B cell (primary cell): ENCODE measurements at regions not wholly inside any gene's neighbourhood (a gene's known extent, or its start where the extent isn't known, plus 50 kb on each side); places are given as distances from the start of the nearest gene placed in this dataset.

ENCODE experiments used
- ATAC-seq: fragments of 200-7000 bp; cut with Tn5 transposase; one replicate; pipeline ENCODE4 v1.10.0; 2021; ENCODE audit warnings: low read depth, mild to moderate bottlenecking, moderate number of reproducible peaks, moderate library complexity
- CTCF ChIA-PET: fragments of 350-600 bp; sonication (Branson Sonifier 250); formaldehyde crosslinking; loops from one replicate; lab custom pipeline; 2021; ENCODE audit warnings: antibody characterized with exemption, inconsistent platforms; lab: Charles Lee
- POLR2A ChIA-PET: fragments of 350-600 bp; sonication (Branson Sonifier 250); formaldehyde crosslinking; loops from one replicate; lab custom pipeline; 2021; ENCODE audit warnings: antibody characterized with exemption; lab: Charles Lee
- DNase-seq: peaks from one replicate; pipeline ENCODE4 v3.0.0; 2013
- H2AFZ ChIP-seq: 2 replicates; pipeline ENCODE4 v1.6.1; 2012; ENCODE audit warnings: mild to moderate bottlenecking, low read depth, low read length; ENCODE audit not compliant: insufficient read depth, poor library complexity, severe bottlenecking
- H3K27ac ChIP-seq, 2 donors: 1 replicate in 1 of 2; 2 replicates in 1 of 2; pipeline ENCODE4 v1.5.1; 2012 to 2013; ENCODE audit warnings: low read length in 2 of 2, mild to moderate bottlenecking in 2 of 2, moderate library complexity in 1 of 2
- H3K27me3 ChIP-seq, 4 experiments: fragments of 200-600 bp in 1 of 4; sonication (generic) in 1 of 4; replicated peaks in 1 of 4; 1 replicate in 2 of 4; 2 replicates in 2 of 4; pipeline versions ENCODE4 v1.6.1 to v1.7.0; 2013 to 2016; ENCODE audit warnings: low read length in 3 of 4, mild to moderate bottlenecking in 2 of 4, mixed read lengths in 1 of 4, moderate library complexity in 1 of 4; ENCODE audit not compliant: insufficient read depth in 4 of 4, control insufficient read depth in 3 of 4; ENCODE audit errors: control extremely low read depth in 1 of 4
- H3K36me3 ChIP-seq, 2 experiments: replicated peaks in 1 of 2; 1 replicate in 1 of 2; 2 replicates in 1 of 2; pipeline versions ENCODE4 v1.6.1 to v1.7.1; 2013; ENCODE audit warnings: low read length in 1 of 2; ENCODE audit not compliant: insufficient read depth in 2 of 2, control insufficient read depth in 1 of 2; ENCODE audit errors: control extremely low read depth in 1 of 2, extremely low read depth in 1 of 2
- H3K4me1 ChIP-seq, 2 donors: fragments of 200-600 bp in 1 of 2; sonication (generic) in 1 of 2; 1 replicate in 1 of 2; 2 replicates in 1 of 2; pipeline versions ENCODE4 v1.5.1 to v1.6.1; 2013 to 2017; ENCODE audit warnings: low read length in 2 of 2; ENCODE audit not compliant: control insufficient read depth in 2 of 2, insufficient read depth in 2 of 2
- H3K4me2 ChIP-seq: replicated peaks from 2 replicates; pipeline ENCODE3; 2012; ENCODE audit warnings: mild to moderate bottlenecking, low read depth, low read length; ENCODE audit not compliant: poor library complexity, severe bottlenecking
- H3K4me3 ChIP-seq, 5 experiments: fragments of 200-600 bp in 1 of 5; sonication (generic) in 1 of 5; 1 replicate in 3 of 5; 2 replicates in 2 of 5; pipeline versions ENCODE4 v1.5.1 to v1.7.0; 2011 to 2016; ENCODE audit warnings: low read length in 4 of 5, mild to moderate bottlenecking in 4 of 5, low read depth in 2 of 5, control low read depth in 1 of 5, moderate library complexity in 1 of 5; ENCODE audit not compliant: insufficient read depth in 1 of 5; ENCODE audit errors: control extremely low read depth in 1 of 5, extremely low read depth in 1 of 5
- H3K79me2 ChIP-seq: fragments of 200-600 bp; sonication (generic); one replicate; pipeline ENCODE4 v1.6.0; 2016; ENCODE audit warnings: low read length; ENCODE audit not compliant: control insufficient read depth, insufficient read depth
- H3K9ac ChIP-seq: fragments of 200-600 bp; sonication (generic); 2 replicates; pipeline ENCODE4 v1.6.1; 2017; ENCODE audit warnings: mild to moderate bottlenecking, low read length, moderate library complexity
- H3K9me3 ChIP-seq, 3 donors: one replicate each; pipeline versions ENCODE4 v1.6.1 to v1.7.1; 2013; ENCODE audit warnings: low read length in 2 of 3; ENCODE audit not compliant: control insufficient read depth in 2 of 3, insufficient read depth in 1 of 3; ENCODE audit errors: control extremely low read depth in 1 of 3
- H4K20me1 ChIP-seq: 2 replicates; pipeline ENCODE4 v1.6.0; 2012; ENCODE audit warnings: mild to moderate bottlenecking, low read length; ENCODE audit not compliant: insufficient read depth, control insufficient read depth, poor library complexity, severe bottlenecking
- H3K27ac Mint-ChIP-seq: one replicate; pipeline ENCODE4 v1.8.0; 2021; ENCODE audit warnings: mixed read lengths
- H3K27me3 Mint-ChIP-seq: one replicate; pipeline ENCODE4 v1.8.0; 2021; ENCODE audit warnings: mixed read lengths
- H3K4me1 Mint-ChIP-seq: one replicate; pipeline ENCODE4 v1.8.0; 2021; ENCODE audit warnings: mixed read lengths
- H3K4me3 Mint-ChIP-seq: one replicate; pipeline ENCODE4 v1.8.0; 2021; ENCODE audit warnings: mixed read lengths
- H3K9me3 Mint-ChIP-seq: one replicate; pipeline ENCODE4 v1.8.0; 2022; ENCODE audit warnings: mixed read lengths; ENCODE audit not compliant: insufficient read depth
- CTCF ChIP-seq: fragments of 200-600 bp; IDR thresholded peaks from one replicate; pipeline ENCODE4 v1.8.0; 2022; ENCODE audit warnings: antibody characterized with exemption, mild to moderate bottlenecking
- EZH2 ChIP-seq: IDR thresholded peaks from 2 replicates; pipeline ENCODE4 v1.6.1; 2012; ENCODE audit warnings: borderline replicate concordance, low read depth, mild to moderate bottlenecking, moderate library complexity, low read length; ENCODE audit not compliant: insufficient read depth, poor library complexity, severe bottlenecking
- WGBS: methylation state at CpG from one replicate; pipeline ENCODE4 v1.1.5; 2013; ENCODE audit warnings: missing lambda C conversion rate; ENCODE audit not compliant: insufficient coverage; 5-methylcytosine and 5-hydroxymethylcytosine counted together
- intact Hi-C: fragments of 100-400 bp; cut with micrococcal nuclease; formaldehyde crosslinking; loops from one replicate; pipeline ENCODE4 v1.10.0; 2022

GRCh38 chr3:40972350-40972749 is 227.0 kb upstream of the CTNNB1 start:
- H3K27ac Mint-ChIP-seq, result peak overlapping the region; percentile 88
- WGBS, result 92% methylated on average over 4 of the region's 4 CpGs
- peak overlapping the region; percentile 69 for H3K4me3 Mint-ChIP-seq
- TF ChIP-seq CTCF (no peak), EZH2 (no peak)
- peaks cover 66% of the 10 kb centered on the region for H3K4me1 Mint-ChIP-seq
- ATAC-seq (no peak), DNase-seq (no peak)
- peaks cover 51 to 56% of the 10 kb centered on the region in 2 donors for H3K4me1 ChIP-seq
- peaks cover 0 to 6% (median 1%) of the 10 kb centered on the region in 3 donors for H3K9me3 ChIP-seq
- H3K27ac ChIP-seq, result peak overlapping the region; percentile 92 to 99
- POLR2A ChIA-PET, result interaction anchor here (2.3 kb wide), 1 partner anchor 227 kb away, joined by 14 read pairs; the partner anchor contains the start of gene CTNNB1
- CTCF ChIA-PET, result interaction anchor here (0.7 to 5.5 kb wide), 5 partner anchors 11 to 389 kb away, joined by 3 to 48 read pairs (median 5); no protein-coding TSS in a partner anchor
- H3K9ac ChIP-seq, result peak overlapping the region; percentile 61
- H2AFZ ChIP-seq, result peak overlapping the region; percentile 47
- no peaks in the 10 kb centered on the region for H3K27me3 Mint-ChIP-seq
- peak overlapping the region; percentile 73 for H3K4me2 ChIP-seq
- H3K4me3 ChIP-seq, result peak overlapping the region in 1 of 5 experiments; percentile 41
- no peaks in the 10 kb centered on the region for H3K79me2 ChIP-seq
- no peaks in the 10 kb centered on the region for H4K20me1 ChIP-seq
- intact Hi-C loops, result loop anchor here (5.0 kb wide), 1 partner anchor 990 kb away; the partner anchor contains the start of gene ULK4
- peaks cover 6% of the 10 kb centered on the region for H3K9me3 Mint-ChIP-seq
- no peaks in the 10 kb centered on the region for H3K36me3 ChIP-seq
- H3K27me3 ChIP-seq, result no peaks in the 10 kb centered on the region

GRCh38 chr3:40973141-40973540 is 226.2 kb upstream of the CTNNB1 start:
- ATAC-seq, result no peak
- Mint-ChIP-seq H3K27ac (no peak overlapping the region), H3K27me3 (no peaks in the 10 kb centered on the region), H3K4me3 (no peak overlapping the region), H3K9me3 (no peaks in the 10 kb centered on the region), H3K4me1 (peaks cover 60% of the 10 kb centered on the region)
- H4K20me1 ChIP-seq, result no peaks in the 10 kb centered on the region
- H3K4me3 ChIP-seq, result no peak overlapping the region
- peaks cover 51 to 52% of the 10 kb centered on the region in 2 donors for H3K4me1 ChIP-seq
- H3K36me3 ChIP-seq, result no peaks in the 10 kb centered on the region
- WGBS, result 100% methylated on average over 1 of the region's 2 CpGs
- peak overlapping the region in 1 of 2 donors; percentile 99 for H3K27ac ChIP-seq
- TF ChIP-seq CTCF, result no peak
- peak overlapping the region; percentile 73 for H3K4me2 ChIP-seq
- no peak for DNase-seq
- H2AFZ ChIP-seq, result peak overlapping the region; percentile 47
- ChIA-PET CTCF (interaction anchor here (1.4 to 5.5 kb wide), 2 partner anchors 51 to 390 kb away, joined by 3 to 48 read pairs; no protein-coding TSS in a partner anchor), POLR2A (no interaction called here)
- H3K9ac ChIP-seq, result no peak overlapping the region
- H3K9me3 ChIP-seq, result peaks cover 0 to 6% (median 0%) of the 10 kb centered on the region in 3 donors
- intact Hi-C loops, result loop anchor here (5.0 kb wide), 1 partner anchor 989 kb away; the partner anchor contains the start of gene ULK4
- H3K27me3 ChIP-seq, result no peaks in the 10 kb centered on the region
- no peaks in the 10 kb centered on the region for H3K79me2 ChIP-seq
